ENCODE measurements at regions not wholly inside any gene's neighbourhood (a gene's known extent, or its start where the extent isn't known, plus 50 kb on each side); places are given as distances from the start of the nearest gene placed in this dataset.

- ATAC-seq (peak; percentile 38 to 72 (median 60)), DNase-seq (peak in 1 of 6 donors; percentile 16), FAIRE-seq (no peak)
- intact Hi-C loops (cut with DNase I) = no loop called here
- no peak for TF ChIP-seq CTCF (IDR thresholded peaks at IDR 0.05)
- no peak overlapping the region for H3K4me3 ChIP-seq
- WGBS, 2 donors = 30 to 31% methylated on average over 7 of the region's 7 CpGs
- no peak overlapping the region for H3K27ac ChIP-seq
- no peaks in the 10 kb centered on the region for H3K9me3 ChIP-seq
- no peaks in the 10 kb centered on the region for H3K27me3 ChIP-seq
- no peaks in the 10 kb centered on the region for H3K36me3 ChIP-seq
- H3K4me1 ChIP-seq = peaks cover 0 to 4% (median 3%) of the 10 kb centered on the region in 3 donors
Measured at GRCh38 chr6:78611102-78611620, 256.2 kb upstream of the IRAK1BP1 start.

- Histone ChIP-seq H3K4me1 (peaks cover 0 to 4% (median 3%) of the 10 kb centered on the region in 3 donors), H3K9me3 (no peaks in the 10 kb centered on the region), H3K27ac (no peak overlapping the region), H3K4me3 (no peak overlapping the region), H3K36me3 (no peaks in the 10 kb centered on the region), H3K27me3 (no peaks in the 10 kb centered on the region)
- no peak for FAIRE-seq
- intact Hi-C loops (cut with DNase I) = no loop called here
- WGBS, 2 donors = 56 to 60% methylated on average over 4 of the region's 4 CpGs
- peak in 3 of 4 donors; percentile 44 to 58 (median 57) for ATAC-seq
- TF ChIP-seq CTCF (IDR thresholded peaks at IDR 0.05) = peak in 3 of 4 donors; percentile 15 to 50 (median 28)
- no peak for DNase-seq
Measured at GRCh38 chr6:78611886-78612480, 255.4 kb upstream of the IRAK1BP1 start.

GRCh38 chr6:78614961-78615360 is 252.4 kb upstream of the IRAK1BP1 start:
- no peak overlapping the region for H3K4me3 ChIP-seq
- DNase-seq (no peak), FAIRE-seq (no peak), ATAC-seq (no peak)
- intact Hi-C loops (cut with DNase I) = no loop called here
- TF ChIP-seq CTCF (IDR thresholded peaks at IDR 0.05) = no peak
- H3K9me3 ChIP-seq = no peaks in the 10 kb centered on the region
- peaks cover 0 to 4% (median 3%) of the 10 kb centered on the region in 3 donors for H3K4me1 ChIP-seq
- no peaks in the 10 kb centered on the region for H3K27me3 ChIP-seq
- H3K36me3 ChIP-seq = no peaks in the 10 kb centered on the region
- H3K27ac ChIP-seq = no peak overlapping the region
- WGBS, 2 donors = 3 to 21% methylated on average over 1 of the region's 1 CpG

- no peak for TF ChIP-seq CTCF (IDR thresholded peaks at IDR 0.05)
- intact Hi-C loops (cut with DNase I) = no loop called here
- WGBS, 2 donors = 69 to 76% methylated on average over 1 of the region's 1 CpG
- Histone ChIP-seq H3K4me1 (peaks cover 0 to 4% (median 3%) of the 10 kb centered on the region in 3 donors), H3K27me3 (no peaks in the 10 kb centered on the region), H3K27ac (no peak overlapping the region), H3K36me3 (no peaks in the 10 kb centered on the region), H3K9me3 (no peaks in the 10 kb centered on the region), H3K4me3 (no peak overlapping the region)
- DNase-seq = no peak
- FAIRE-seq = no peak
- ATAC-seq = no peak
Measured at GRCh38 chr6:78615430-78615904, 251.9 kb upstream of the IRAK1BP1 start.

- no peak for TF ChIP-seq CTCF (IDR thresholded peaks at IDR 0.05)
- DNase-seq = no peak
- intact Hi-C loops (cut with DNase I) = no loop called here
- no peak for ATAC-seq
- Histone ChIP-seq H3K27me3 (no peaks in the 10 kb centered on the region), H3K27ac (no peak overlapping the region), H3K9me3 (no peaks in the 10 kb centered on the region), H3K4me1 (no peaks in the 10 kb centered on the region), H3K36me3 (no peaks in the 10 kb centered on the region), H3K4me3 (no peak overlapping the region)
- no peak for FAIRE-seq
- WGBS, 2 donors = 34 to 37% methylated on average over 2 of the region's 2 CpGs
Measured at GRCh38 chr6:78618970-78619369, 248.4 kb upstream of the IRAK1BP1 start.
